ENCODE measurements at regions not wholly inside any gene's neighbourhood (a gene's known extent, or its start where the extent isn't known, plus 50 kb on each side); places are given as distances from the start of the nearest gene placed in this dataset.

- no peak for TF ChIP-seq AGO1 (IDR thresholded peaks at IDR 0.05; ENCODE audit: low read depth, low read length, poor library complexity, severe bottlenecking)
- TF ChIP-seq NCOA2 (CRISPR knock-in tag; IDR thresholded peaks at IDR 0.05): 0 out of 2 replicates have a peak, but pooled peaks have one; percentile 28
- peak; percentile 38; the same call in 1 of the 2 replicates for TF ChIP-seq KAT8 (CRISPR knock-in tag; IDR thresholded peaks at IDR 0.05)
- no peak for TF ChIP-seq TOE1 (CRISPR knock-in tag; IDR thresholded peaks at IDR 0.05)
- TF ChIP-seq FOSL2 (CRISPR knock-in tag; IDR thresholded peaks at IDR 0.05): peak; percentile 55
- 0 out of 2 replicates have a peak, but pooled peaks have one; percentile 27 for TF ChIP-seq TFE3 (CRISPR knock-in tag; IDR thresholded peaks at IDR 0.05)
- TF ChIP-seq, protein P1, sequence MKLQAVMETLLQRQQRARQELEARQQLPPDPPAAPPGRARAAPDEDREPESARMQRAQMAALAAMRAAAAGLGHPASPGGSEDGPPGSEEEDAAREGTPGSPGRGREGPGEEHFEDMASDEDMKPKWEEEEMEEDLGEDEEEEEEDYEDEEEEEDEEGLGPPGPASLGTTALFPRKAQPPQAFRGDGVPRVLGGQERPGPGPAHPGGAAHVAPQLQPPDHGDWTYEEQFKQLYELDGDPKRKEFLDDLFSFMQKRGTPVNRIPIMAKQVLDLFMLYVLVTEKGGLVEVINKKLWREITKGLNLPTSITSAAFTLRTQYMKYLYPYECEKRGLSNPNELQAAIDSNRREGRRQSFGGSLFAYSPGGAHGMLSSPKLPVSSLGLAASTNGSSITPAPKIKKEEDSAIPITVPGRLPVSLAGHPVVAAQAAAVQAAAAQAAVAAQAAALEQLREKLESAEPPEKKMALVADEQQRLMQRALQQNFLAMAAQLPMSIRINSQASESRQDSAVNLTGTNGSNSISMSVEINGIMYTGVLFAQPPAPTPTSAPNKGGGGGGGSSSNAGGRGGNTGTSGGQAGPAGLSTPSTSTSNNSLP (IDR thresholded peaks at IDR 0.05; ENCODE audit: low read depth, low read length): 0 out of 2 replicates have a peak, but pooled peaks have one; percentile 24
- no peak for TF ChIP-seq FOXA1 (IDR thresholded peaks at IDR 0.05)
- TF ChIP-seq FOXA1 (CRISPR knock-in tag; IDR thresholded peaks at IDR 0.05): 0 out of 2 replicates have a peak, but pooled peaks have one; percentile 16
- TF ChIP-seq ARID5B (CRISPR knock-in tag; IDR thresholded peaks at IDR 0.05): peak; percentile 44; the same call in 1 of the 2 replicates
- TF ChIP-seq, protein P2, sequence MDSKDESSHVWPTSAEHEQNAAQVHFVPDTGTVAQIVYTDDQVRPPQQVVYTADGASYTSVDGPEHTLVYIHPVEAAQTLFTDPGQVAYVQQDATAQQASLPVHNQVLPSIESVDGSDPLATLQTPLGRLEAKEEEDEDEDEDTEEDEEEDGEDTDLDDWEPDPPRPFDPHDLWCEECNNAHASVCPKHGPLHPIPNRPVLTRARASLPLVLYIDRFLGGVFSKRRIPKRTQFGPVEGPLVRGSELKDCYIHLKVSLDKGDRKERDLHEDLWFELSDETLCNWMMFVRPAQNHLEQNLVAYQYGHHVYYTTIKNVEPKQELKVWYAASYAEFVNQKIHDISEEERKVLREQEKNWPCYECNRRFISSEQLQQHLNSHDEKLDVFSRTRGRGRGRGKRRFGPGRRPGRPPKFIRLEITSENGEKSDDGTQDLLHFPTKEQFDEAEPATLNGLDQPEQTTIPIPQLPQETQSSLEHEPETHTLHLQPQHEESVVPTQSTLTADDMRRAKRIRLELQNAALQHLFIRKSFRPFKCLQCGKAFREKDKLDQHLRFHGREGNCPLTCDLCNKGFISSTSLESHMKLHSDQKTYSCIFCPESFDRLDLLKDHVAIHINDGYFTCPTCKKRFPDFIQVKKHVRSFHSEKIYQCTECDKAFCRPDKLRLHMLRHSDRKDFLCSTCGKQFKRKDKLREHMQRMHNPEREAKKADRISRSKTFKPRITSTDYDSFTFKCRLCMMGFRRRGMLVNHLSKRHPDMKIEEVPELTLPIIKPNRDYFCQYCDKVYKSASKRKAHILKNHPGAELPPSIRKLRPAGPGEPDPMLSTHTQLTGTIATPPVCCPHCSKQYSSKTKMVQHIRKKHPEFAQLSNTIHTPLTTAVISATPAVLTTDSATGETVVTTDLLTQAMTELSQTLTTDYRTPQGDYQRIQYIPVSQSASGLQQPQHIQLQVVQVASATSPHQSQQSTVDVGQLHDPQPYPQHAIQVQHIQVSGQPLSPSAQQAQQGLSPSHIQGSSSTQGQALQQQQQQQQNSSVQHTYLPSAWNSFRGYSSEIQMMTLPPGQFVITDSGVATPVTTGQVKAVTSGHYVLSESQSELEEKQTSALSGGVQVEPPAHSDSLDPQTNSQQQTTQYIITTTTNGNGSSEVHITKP (CRISPR knock-in tag; IDR thresholded peaks at IDR 0.05; ENCODE audit: low read depth): peak; percentile 70; the same call in 1 of the 2 replicates
- peak; percentile 67; the same call in 1 of the 2 replicates for TF ChIP-seq CEBPB (IDR thresholded peaks at IDR 0.05; ENCODE audit: borderline replicate concordance, low read depth, low read length)
These were observed 63.2 kb upstream of the UGT2B7 start (continued) for GRCh38 chr4:69032847-69033638.

All from HepG2 (cell line).